HG03095 (cell line): ENCODE measurements at regions not wholly inside any gene's neighbourhood (a gene's known extent, or its start where the extent isn't known, plus 50 kb on each side); places are given as distances from the start of the nearest gene placed in this dataset.

Source experiments
- ATAC-seq: cut with Tn5 transposase; IDR thresholded peaks from one replicate; pipeline ENCODE4 v1.9.1; 2021; ENCODE audit warnings: moderate library complexity; ENCODE audit not compliant: unreplicated experiment

DNA sequence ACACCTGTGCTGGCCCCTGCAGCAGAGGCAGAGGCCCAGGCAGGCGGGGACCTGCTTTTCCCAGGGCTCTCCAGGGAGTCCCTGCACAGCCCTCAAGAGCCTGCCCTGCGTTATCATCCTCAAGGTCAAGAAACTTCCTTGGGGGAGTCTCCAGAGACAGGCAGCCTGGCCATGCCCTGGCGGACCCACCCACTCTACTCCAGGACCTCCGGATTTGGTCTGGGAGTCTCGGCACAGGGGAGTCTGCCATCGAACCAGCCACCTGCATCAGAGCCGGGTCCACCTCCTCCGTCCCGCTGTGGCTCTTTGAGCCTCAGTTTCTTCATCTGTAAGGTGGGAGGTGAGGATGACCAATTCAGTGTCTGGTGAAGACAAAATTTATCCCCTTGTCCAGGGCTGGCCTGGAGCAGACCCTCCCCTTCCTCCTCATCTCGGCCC is 75.3 kb upstream of the TNRC6C start:
- ATAC-seq = no peak

DNA sequence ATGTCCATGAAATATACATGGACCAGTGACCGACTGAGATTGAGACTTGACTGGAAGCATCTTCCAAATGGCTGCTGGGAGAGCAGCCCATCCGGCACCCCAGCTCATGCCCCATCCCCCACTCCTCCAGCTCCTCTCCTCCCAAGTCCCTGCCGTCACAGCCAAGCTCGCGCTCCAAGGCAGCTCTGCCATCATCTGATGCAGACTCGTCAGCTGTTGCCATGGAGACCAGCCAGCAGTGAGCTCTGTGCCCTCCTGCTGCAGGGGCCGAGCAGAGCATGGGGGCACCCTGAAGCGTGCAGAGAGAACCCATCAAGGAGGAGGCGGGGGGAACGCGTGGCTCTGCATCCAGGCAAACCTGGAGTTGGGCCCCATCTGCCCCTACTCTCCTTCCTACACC is 74.5 kb upstream of the TNRC6C start:
- no peak for ATAC-seq

DNA sequence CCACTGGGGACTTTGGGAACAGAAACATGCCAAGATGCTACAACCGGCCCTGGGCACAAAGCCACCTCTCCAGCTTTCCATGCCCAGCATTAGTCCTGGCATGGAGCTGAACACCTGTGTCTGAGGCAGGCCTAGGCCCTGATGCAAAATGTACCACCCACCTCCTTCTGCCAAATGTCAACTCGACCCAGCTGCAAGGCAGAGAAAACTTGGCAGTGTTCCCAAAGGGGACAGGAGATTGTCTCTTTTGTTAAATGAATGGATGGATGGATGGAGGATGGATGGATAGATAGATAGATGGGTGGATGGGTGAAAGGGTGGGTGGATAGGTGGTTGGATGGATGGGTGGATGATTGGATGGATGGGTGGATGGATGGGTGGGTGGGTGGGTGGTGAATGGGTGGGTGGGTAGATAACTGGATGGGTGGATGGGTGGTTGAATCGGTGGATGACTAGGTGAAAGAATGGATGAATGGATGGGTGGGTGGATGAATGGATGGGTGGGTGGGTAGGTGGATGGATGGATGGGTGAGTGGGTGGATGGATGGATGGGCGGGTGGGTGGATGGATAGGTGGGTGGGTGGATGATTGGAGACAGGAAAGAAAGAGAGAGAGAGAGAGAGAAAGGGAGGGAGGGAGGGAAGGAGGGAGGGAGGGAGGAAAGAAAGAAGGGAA is 73.4 kb upstream of the TNRC6C start:
- ATAC-seq = no peak

DNA sequence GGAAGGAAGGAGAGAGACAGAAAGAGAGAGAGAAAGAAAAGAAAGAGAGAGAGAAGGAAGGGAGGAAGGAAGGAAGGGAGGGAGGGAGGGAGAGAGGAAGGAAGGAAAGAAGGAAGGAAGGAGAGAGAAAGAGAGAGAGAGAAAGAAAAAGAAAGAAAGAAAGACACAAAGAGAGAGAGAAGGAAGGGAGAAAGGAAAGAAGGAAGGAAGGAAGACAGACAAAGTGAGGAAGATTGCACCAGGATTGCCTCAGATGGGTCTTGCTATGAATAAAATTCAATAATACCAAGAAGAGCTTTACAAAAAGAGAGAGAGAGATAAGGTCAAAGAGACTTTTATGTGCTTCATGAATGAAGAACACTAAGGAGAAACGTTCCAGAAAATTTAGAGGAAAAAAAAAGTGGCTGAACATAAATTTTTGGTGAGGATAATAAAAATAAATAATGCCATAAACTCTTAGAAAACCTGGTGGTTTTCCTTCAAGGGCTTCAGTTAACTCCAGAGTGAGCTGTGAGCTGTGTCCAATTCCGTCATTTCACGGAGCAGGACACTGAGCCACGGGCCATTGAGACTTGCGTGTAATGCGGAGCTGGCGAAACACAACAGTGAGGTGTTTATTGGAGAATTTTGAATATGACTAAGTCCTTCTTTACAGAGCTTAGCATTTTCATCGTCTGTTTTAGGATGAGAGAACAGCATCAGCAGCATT is 72.7 kb upstream of the TNRC6C start:
- no peak for ATAC-seq

DNA sequence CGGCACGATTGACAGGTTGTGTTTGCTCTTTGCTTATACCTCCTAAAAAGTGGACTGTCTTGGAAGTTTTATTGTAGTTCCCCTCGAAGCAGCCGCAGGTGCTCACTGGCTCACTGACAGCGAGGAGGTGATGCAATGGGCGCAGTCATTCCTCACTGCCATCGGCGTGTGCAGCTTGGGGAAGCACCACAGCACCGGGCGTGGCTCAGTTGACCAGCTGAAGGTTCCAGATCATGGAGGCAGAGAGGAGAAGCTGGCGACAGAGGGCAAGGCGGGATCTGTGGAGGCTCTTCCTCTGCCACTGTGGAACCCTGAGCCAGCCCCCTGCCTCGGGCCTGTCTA is 72.1 kb upstream of the TNRC6C start:
- no peak for ATAC-seq

DNA sequence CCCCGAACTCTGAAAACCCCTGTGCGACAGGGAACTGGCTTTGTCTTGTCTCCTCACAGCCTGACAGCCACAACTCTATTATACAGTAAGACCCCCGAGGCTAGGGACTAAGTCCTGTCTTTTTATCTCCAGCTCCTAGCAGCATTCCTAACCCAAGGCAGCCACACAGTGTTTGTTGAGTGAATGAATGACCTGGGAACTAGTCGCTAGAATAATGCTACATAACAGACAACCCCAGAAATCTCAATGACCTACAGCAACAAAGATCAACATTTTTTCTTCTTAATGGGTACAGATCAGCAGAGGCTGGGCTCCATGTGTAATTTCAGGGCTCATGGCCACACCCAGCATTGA is 71.4 kb upstream of the TNRC6C start:
- no peak for ATAC-seq

DNA sequence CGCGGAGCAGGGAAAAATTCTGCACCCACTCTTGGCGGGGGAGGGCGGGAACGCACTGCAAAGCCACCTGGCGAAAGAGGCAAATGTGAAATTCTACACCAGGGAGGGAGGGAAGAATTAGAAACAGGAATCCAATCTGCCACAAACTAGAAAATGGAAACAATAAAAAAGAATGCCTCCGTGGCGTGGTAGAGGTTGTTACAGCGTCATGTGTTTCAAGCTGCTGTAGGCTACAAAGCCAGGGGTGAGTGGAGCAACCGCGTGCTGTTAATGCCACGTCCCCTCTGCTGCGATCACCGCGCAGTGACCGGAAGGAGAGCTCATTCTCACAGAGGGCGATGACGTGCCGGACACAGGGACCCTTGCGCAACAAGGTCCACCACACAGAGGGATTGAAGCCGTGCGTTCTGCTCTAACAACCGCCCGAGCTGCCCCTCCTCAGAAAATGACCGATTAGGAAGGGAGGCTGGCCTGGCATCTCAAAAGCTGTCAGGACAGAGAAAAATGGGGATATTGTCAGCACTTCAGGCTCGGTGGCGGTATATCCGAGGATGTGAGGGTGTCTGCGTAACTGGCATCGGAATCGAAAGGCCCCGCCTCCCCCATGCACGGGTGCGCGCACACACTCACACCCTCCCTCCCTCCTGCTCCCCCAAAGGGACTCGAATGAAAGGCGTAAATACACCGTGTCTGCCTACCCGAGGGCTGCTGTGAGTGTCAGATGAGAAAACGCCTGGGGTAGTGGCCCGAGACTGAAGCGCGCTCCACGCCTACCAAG is 70.8 kb upstream of the TNRC6C start:
- ATAC-seq = no peak

DNA sequence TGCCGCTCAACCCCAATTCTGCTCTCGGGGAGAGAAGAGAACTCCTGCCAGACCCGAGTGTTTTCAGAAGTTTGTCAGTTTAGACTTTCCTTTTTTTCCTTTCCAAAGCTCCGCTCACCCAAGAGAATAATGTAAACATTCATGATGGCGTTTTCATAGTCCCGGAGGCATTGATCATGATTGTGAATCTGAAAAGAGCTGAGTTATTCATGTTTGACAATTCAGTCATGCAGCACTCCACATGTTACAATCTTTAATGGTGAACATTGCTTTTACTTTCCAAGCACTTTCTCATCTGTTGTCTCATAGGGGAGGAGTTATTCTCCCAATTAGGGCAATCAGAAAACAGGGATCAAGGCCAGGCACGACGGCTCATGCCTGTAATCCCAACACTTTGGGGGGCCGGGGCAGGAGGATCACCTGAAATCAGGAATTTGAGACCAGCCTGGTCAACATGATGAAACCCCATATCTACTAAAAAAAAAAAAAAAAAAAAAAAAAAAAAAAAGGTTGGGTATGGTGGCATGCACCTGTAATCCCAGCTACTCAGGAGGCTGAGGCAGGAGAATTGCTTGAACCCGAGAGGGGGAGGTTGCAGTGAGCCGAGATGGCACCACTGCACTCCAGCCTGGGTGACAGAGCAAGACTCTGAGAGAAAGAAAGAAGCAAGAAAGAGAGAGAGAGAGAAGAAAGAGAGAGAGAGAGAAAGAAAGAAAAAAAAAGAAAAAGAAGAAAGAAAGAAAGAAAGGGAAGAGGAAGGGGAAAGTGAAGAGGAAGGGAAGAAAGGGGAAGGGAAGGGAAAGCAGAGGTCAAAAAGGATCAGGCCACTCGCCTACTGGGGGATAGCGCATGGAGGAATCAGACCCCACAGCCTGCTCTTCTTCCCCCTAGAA is 70.0 kb upstream of the TNRC6C start:
- no peak for ATAC-seq

DNA sequence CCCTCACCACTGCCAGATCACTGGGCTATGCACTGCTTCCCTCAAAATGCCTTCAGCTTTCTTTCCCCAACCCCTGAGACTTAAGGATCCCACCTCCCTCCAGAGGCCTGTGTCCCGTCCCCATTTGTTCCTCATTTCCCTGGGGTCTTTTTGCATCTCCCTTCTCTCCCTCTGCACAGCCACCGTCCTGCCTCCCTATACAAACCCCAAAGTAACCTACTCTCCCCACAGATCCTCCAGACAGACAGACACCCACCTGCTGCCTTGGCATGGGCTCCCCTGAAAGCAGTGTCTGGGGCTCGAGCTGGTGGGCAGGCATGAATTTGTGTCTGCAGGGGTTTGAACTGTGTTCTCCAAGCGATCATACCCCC is 69.4 kb upstream of the TNRC6C start:
- ATAC-seq = no peak

DNA sequence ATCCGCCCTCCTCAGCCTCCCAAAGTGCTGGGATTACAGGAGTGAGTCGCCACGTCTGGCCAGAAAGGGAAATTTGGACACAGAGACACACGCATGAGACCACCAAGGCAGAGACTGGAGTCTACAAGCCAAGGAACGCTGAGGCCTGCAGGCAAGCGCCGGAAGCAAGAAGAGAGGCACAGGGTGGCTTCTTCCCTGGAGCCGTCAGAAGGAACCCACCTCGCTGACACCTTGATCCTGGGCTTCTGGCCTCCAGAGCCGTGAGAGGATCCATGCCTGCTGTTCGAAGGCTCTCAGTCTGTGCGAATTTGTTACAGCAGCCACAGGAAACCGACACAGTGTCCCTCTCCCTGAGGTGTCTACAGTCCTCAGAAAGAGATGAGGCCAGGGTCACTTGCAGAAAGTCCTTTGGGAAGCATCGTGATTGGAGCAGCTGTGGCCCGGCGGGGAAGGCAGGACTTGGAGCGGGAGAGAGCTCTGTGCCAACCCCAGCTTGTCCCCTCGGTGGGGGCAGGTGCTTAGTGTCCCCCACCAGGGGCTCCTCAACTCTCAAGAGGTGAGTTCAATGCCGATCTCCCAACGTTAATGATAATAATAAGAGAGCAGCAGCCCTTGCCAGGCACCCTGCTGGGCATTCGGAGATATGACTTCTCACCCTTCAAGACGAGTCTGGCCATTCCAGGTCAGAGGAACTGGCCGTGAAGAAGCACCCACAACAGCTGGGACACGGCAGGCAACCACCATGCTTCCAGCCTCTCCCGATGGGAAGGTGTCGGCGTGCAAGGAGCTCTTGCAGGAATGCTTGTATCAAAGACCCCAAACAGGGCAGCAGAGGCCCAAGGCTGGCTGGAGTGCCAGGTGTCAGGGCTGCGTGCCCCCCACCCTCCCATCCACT is 68.4 kb upstream of the TNRC6C start:
- no peak for ATAC-seq

DNA sequence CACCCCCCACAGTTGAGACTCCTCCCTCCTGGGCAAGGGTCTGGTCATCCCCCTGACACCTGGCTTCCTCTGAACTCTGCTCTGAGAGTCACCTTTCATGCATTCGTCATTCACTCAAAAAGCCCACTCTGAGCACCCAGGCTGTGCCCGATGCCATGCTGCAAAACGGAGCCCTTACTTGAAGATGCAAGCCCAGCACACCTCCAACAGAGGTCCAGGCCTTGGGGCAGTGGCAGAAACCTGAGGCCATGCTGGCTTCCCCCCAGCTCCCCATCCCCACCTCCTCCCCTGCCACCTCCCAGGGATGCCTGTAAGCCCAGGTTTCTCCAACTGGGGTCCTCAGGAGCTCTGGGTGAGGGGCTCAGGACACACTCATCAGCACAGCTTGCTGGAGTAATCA is 67.7 kb upstream of the TNRC6C start:
- ATAC-seq = no peak

DNA sequence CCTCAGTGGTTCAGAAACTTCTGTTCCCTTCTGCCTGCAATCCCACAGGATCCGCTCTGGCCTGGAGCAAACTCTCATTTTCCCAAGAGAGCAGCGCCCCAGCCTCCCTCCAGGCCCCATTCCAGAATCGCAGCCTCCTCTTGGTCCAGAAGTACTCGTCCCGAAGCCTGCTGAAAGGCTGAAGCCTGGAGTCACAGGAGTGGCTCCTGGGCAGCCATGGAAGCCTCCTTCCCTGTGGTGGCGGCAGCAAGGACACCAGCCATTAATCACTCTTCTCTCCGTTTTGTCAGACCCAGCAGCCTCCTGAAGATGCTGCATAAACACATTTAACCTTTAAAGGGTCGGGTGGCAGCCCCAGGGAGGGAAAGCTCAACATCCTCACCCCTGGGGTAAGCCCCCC is 66.9 kb upstream of the TNRC6C start:
- ATAC-seq = no peak

DNA sequence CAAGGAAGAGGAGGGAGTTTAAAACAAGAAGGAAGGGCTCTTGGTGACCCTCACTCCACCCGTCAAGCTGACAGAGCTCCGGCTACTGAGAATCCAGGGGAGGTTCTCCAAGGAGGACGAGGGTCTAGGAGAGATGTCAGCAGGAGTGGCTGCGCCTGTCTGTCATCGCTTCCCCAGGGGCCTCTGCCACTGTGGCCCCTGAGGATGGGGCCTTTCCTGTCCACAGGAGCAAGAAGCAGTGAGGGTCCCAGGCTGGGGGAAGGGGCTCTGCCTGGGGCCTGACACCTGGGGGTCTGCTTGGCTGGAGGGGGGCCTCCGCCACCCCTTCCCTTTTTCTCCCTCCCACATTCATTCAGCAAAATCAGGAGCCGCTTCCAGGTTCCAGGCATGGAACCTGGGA is 66.5 kb upstream of the TNRC6C start:
- no peak for ATAC-seq

DNA sequence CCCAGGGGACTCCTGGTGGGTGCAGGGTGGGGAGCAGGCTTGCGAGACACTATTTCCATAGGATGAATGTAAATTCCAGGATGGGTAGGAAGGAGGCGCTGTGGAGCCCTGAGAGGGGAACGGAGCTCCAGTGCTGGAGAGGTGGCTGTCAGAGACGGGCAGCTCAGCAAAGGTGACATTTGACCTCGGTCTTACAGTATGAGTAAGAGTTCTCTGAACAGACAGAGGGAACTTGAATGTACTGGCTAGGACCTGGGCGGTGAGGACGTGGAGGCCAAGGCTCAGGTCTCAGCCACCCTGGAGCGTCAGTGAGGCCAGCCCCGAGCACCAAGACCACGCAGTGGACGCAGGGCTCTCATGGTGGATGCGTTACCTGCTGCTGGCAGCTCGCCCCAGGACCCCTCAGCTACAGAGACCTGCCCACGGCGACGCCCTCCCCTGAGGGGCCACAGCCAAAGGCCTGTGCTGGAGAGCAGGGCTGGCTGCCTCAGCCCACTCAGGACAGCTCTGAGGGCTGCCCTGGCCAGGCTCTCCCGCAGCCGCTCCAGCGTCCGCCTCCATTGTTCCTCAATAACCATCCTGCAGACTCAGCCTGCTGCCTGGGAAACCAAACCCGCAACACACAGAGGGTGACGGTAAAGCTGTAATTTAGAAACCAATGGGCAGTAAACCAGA is 65.9 kb upstream of the TNRC6C start:
- no peak for ATAC-seq

DNA sequence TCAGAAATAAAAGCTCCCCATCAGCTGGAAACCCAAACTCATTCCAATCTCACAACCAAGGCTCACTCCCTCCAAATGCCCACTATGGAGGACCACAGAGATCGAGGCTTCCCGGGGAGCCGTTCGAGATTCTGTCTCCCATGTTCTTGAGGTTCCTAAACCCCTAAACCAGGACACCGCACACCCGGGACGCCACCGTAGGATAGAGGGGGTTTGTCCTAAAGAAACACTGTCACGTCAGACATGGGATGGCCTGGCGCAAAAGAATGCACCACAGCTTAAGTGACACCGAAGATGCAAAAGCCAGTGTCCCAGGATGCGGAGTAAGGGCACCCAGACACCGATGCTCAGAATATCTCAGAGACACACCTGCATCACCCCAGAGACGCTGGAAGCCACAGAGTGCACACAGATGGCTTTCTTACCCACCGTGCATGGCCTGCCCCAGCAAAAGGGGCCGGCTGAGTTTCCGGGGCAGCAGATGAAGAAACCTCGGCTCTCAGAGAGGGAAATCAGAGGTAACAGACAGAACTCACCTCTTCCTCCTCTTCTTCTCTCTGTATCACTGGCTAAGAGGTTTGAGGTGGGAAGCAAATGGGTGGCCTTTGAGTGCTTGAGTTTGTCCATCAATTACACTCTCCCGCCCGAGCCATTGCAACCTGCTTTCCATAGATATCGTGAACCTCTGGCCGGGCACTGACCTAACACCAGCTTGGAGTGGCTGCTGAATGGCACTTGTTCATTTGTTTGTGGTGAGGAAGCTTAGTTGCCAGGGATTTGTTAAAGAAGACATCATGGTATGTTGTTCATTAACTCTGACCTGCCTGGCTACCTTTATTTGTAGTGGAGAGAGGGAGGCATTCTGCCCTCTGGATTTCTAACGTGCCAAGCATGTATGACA is 65.1 kb upstream of the TNRC6C start:
- ATAC-seq = no peak

DNA sequence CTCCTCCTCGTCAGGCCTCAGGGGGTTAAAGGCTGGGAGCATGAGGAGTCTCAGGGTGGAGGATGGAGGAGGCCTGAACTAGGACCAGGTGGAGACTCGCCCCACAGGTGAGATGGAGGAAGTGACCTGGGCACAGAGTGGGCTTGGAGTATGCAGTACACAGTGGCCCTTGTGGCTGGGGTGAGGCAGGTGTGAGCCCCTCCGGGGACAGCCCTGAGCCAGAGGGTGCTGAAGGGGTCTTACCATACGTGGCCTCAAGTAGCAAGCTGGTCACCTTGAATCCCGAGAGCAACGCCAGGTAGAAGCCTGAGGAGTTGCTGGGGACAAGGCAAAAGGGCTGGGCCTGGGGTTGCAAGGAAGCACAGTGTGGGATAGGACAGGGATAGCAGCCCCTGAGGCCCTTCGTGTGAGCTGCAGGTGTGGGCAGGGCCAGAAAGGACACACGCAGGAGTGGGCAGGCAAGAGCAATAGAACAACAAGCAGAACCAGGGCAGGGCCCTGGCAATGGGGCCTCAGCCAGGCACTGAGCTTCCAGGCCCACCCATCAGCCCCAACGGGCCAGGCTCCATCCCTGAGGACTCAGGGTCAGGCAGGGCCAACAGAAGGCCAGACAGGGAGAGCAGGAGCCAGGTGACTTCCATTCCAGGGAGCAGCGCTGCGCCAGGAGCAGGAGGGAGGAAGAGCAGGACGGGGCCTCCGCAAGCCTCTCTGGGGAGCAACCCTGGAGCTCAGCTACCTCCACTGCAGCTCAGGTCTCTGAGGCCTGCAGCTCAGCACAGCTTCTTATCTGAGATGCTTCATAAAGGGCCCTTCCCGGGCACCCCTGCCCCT is 64.2 kb upstream of the TNRC6C start:
- ATAC-seq = no peak

DNA sequence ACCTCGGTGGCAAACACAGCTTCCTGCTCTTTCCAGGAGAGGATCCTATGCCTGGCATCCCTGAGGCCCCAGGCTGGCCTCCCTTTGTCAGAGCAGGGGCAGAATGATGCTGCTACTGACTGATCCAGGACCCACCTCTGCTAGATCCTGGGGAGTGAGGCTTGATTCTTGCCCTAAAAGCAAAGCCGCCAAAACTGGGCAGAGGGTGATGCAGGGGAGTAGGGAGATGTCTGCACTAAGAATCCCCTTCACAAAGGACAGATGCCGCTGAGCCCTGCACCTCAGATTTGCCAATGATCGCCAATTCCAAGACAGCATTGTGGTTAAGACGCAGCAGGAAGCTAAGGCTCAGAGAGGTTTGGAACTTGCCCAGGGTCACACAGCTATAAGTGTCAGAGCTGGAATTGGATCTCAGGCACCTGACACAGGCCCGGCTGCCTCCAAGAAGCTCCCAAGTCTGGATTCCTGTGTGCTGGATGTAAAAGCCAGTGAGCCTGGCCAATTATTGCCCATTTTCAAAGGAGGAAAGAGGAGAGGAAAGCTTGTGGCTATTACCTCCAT is 60.7 kb upstream of the TNRC6C start:
- ATAC-seq = no peak
